Hematopoietic multipotent progenitor cell treated with erythropoietin and hydrocortisone succinate and interleukin-3 and kit ligand, for 4 days (in vitro differentiated cells): ENCODE measurements at regions not wholly inside any gene's neighbourhood (a gene's known extent, or its start where the extent isn't known, plus 50 kb on each side); places are given as distances from the start of the nearest gene placed in this dataset.

Source experiments
- DNase-seq: peaks from one replicate; pipeline ENCODE4 v3.0.0-alpha.2; 2015

GRCh38 chr6:140061110-140062042 lies 686.9 kb upstream of the CITED2 start:
- DNase-seq, result no peak

GRCh38 chr6:140059947-140060346 lies 685.5 kb upstream of the CITED2 start:
- DNase-seq, result no peak

- DNase-seq, result no peak
Measured at GRCh38 chr6:140058863-140059262, 684.4 kb upstream of the CITED2 start.

GRCh38 chr6:140052736-140053729 lies 678.6 kb upstream of the CITED2 start:
- peak; percentile 17 for DNase-seq

GRCh38 chr6:140051521-140052512 lies 677.4 kb upstream of the CITED2 start:
- DNase-seq, result no peak

- no peak for DNase-seq
Measured at GRCh38 chr6:140050101-140050995, 675.9 kb upstream of the CITED2 start.

- no peak for DNase-seq
Measured at GRCh38 chr6:140049251-140049650, 674.8 kb upstream of the CITED2 start.

- no peak for DNase-seq
Measured at GRCh38 chr6:140048202-140048790, 673.8 kb upstream of the CITED2 start.

- DNase-seq, result no peak
Measured at GRCh38 chr6:140047321-140047720, 672.9 kb upstream of the CITED2 start.

- peak; percentile 7 for DNase-seq
Measured at GRCh38 chr6:140046016-140046632, 671.7 kb upstream of the CITED2 start.

GRCh38 chr6:140045116-140045515 lies 670.7 kb upstream of the CITED2 start:
- DNase-seq, result no peak

GRCh38 chr6:140044626-140045025 lies 670.2 kb upstream of the CITED2 start:
- no peak for DNase-seq

- no peak for DNase-seq
Measured at GRCh38 chr6:140043762-140044378, 669.4 kb upstream of the CITED2 start.

- peak; percentile 47 for DNase-seq
Measured at GRCh38 chr6:140043357-140043756, 668.9 kb upstream of the CITED2 start.

- no peak for DNase-seq
Measured at GRCh38 chr6:140041571-140042332, 667.3 kb upstream of the CITED2 start.

GRCh38 chr6:140041056-140041455 lies 666.6 kb upstream of the CITED2 start:
- no peak for DNase-seq

- DNase-seq, result no peak
Measured at GRCh38 chr6:140040396-140040795, 665.9 kb upstream of the CITED2 start.

- DNase-seq, result peak; percentile 13
Measured at GRCh38 chr6:140039364-140039763, 664.9 kb upstream of the CITED2 start.

GRCh38 chr6:140036196-140036595 lies 661.7 kb upstream of the CITED2 start:
- no peak for DNase-seq
